Activated naive CD4-positive, alpha-beta T cell treated with anti-CD3 and anti-CD28 coated beads for 36 hours (primary cell): ENCODE measurements at regions not wholly inside any gene's neighbourhood (a gene's known extent, or its start where the extent isn't known, plus 50 kb on each side); places are given as distances from the start of the nearest gene placed in this dataset.
"Not testable (repeated sequence)": the region's sequence is repeated elsewhere in the genome, so short reads cannot be mapped to it uniquely, and the experiment has no call there.

Source experiments
- CTCF ChIA-PET: fragments of 350-600 bp; sonication (Branson Sonifier 250); formaldehyde crosslinking; loops from one replicate; lab custom pipeline; 2021; ENCODE audit warnings: antibody characterized with exemption; lab: Charles Lee
- DNase-seq: peaks from one replicate; pipeline ENCODE4 v3.0.0-alpha.2; 2020
- H3K27ac Mint-ChIP-seq: one replicate; pipeline ENCODE4 v1.8.0; 2021; ENCODE audit warnings: mild to moderate bottlenecking, mixed read lengths
- H3K27me3 Mint-ChIP-seq: one replicate; pipeline ENCODE4 v1.8.0; 2021; ENCODE audit warnings: low read depth, mixed read lengths
- H3K36me3 Mint-ChIP-seq: one replicate; pipeline ENCODE4 v1.8.0; 2021; ENCODE audit warnings: low read depth, mixed read lengths
- H3K4me1 Mint-ChIP-seq: one replicate; pipeline ENCODE4 v1.8.0; 2021; ENCODE audit warnings: low read depth, mixed read lengths
- H3K4me3 Mint-ChIP-seq: one replicate; pipeline ENCODE4 v1.8.0; 2021; ENCODE audit warnings: mild to moderate bottlenecking, moderate library complexity, mixed read lengths
- H3K9me3 Mint-ChIP-seq: one replicate; pipeline ENCODE4 v1.8.0; 2021; ENCODE audit warnings: mixed read lengths
- intact Hi-C: fragments of 100-400 bp; cut with micrococcal nuclease; formaldehyde crosslinking; loops from one replicate; pipeline ENCODE4 v1.15.1; 2023

- no peaks in the 10 kb centered on the region for H3K36me3 Mint-ChIP-seq
- intact Hi-C loops = no loop called here
- peaks cover 8% of the 10 kb centered on the region for H3K9me3 Mint-ChIP-seq
- no peak overlapping the region for H3K4me3 Mint-ChIP-seq
- DNase-seq = no peak
- H3K27me3 Mint-ChIP-seq = no peaks in the 10 kb centered on the region
- no peaks in the 10 kb centered on the region for H3K4me1 Mint-ChIP-seq
- no peak overlapping the region for H3K27ac Mint-ChIP-seq
- CTCF ChIA-PET = no interaction called here
These were observed 575.3 kb downstream of the TRIML1 start for GRCh38 chr4:188714501-188714900.

- no peak overlapping the region for H3K4me3 Mint-ChIP-seq
- H3K4me1 Mint-ChIP-seq = no peaks in the 10 kb centered on the region
- H3K27ac Mint-ChIP-seq = no peak overlapping the region
- DNase-seq = no peak
- CTCF ChIA-PET = no interaction called here
- no peaks in the 10 kb centered on the region for H3K27me3 Mint-ChIP-seq
- H3K36me3 Mint-ChIP-seq = no peaks in the 10 kb centered on the region
- H3K9me3 Mint-ChIP-seq = peaks cover 8% of the 10 kb centered on the region
- intact Hi-C loops = no loop called here
These were observed 575.7 kb downstream of the TRIML1 start for GRCh38 chr4:188714907-188715306.

GRCh38 chr4:188717661-188718060 is 578.4 kb downstream of the TRIML1 start:
- Mint-ChIP-seq H3K9me3 (peaks cover 17% of the 10 kb centered on the region), H3K27me3 (no peaks in the 10 kb centered on the region), H3K4me3 (no peak overlapping the region), H3K27ac (no peak overlapping the region), H3K36me3 (no peaks in the 10 kb centered on the region), H3K4me1 (no peaks in the 10 kb centered on the region)
- intact Hi-C loops = no loop called here
- DNase-seq = no peak
- CTCF ChIA-PET = no interaction called here

- no peaks in the 10 kb centered on the region for H3K27me3 Mint-ChIP-seq
- DNase-seq = no peak
- H3K9me3 Mint-ChIP-seq = peaks cover 15% of the 10 kb centered on the region
- H3K27ac Mint-ChIP-seq = no peak overlapping the region
- no peaks in the 10 kb centered on the region for H3K4me1 Mint-ChIP-seq
- CTCF ChIA-PET = no interaction called here
- no peak overlapping the region for H3K4me3 Mint-ChIP-seq
- no peaks in the 10 kb centered on the region for H3K36me3 Mint-ChIP-seq
- intact Hi-C loops = no loop called here
These were observed 580.6 kb downstream of the TRIML1 start for GRCh38 chr4:188719794-188720193.

GRCh38 chr4:188722911-188723310 is 583.7 kb downstream of the TRIML1 start:
- Mint-ChIP-seq H3K4me1 (no peaks in the 10 kb centered on the region), H3K36me3 (no peaks in the 10 kb centered on the region), H3K4me3 (no peak overlapping the region), H3K27me3 (no peaks in the 10 kb centered on the region), H3K27ac (no peak overlapping the region), H3K9me3 (peaks cover 10% of the 10 kb centered on the region)
- CTCF ChIA-PET = interaction anchor here (0.7 kb wide), 1 partner anchor 10 kb away, joined by 3 read pairs; no protein-coding TSS in a partner anchor
- DNase-seq = no peak
- intact Hi-C loops = no loop called here

GRCh38 chr4:188727746-188728145 is 588.5 kb downstream of the TRIML1 start:
- H3K4me3 Mint-ChIP-seq = no peak overlapping the region
- H3K9me3 Mint-ChIP-seq = no peaks in the 10 kb centered on the region
- no peaks in the 10 kb centered on the region for H3K4me1 Mint-ChIP-seq
- no peaks in the 10 kb centered on the region for H3K36me3 Mint-ChIP-seq
- no peaks in the 10 kb centered on the region for H3K27me3 Mint-ChIP-seq
- CTCF ChIA-PET = no interaction called here
- intact Hi-C loops = no loop called here
- DNase-seq = no peak
- H3K27ac Mint-ChIP-seq = no peak overlapping the region

- DNase-seq = no peak
- no peaks in the 10 kb centered on the region for H3K9me3 Mint-ChIP-seq
- H3K27ac Mint-ChIP-seq = no peak overlapping the region
- no peaks in the 10 kb centered on the region for H3K4me1 Mint-ChIP-seq
- no peaks in the 10 kb centered on the region for H3K27me3 Mint-ChIP-seq
- no peaks in the 10 kb centered on the region for H3K36me3 Mint-ChIP-seq
- no peak overlapping the region for H3K4me3 Mint-ChIP-seq
- CTCF ChIA-PET = no interaction called here
- intact Hi-C loops = no loop called here
These were observed 589.1 kb downstream of the TRIML1 start for GRCh38 chr4:188728359-188728758.

GRCh38 chr4:188732131-188732530 is 592.9 kb downstream of the TRIML1 start:
- no peaks in the 10 kb centered on the region for H3K27me3 Mint-ChIP-seq
- no peaks in the 10 kb centered on the region for H3K36me3 Mint-ChIP-seq
- H3K4me3 Mint-ChIP-seq = no peak overlapping the region
- H3K27ac Mint-ChIP-seq = no peak overlapping the region
- no peak for DNase-seq
- intact Hi-C loops = no loop called here
- no peaks in the 10 kb centered on the region for H3K9me3 Mint-ChIP-seq
- H3K4me1 Mint-ChIP-seq = no peaks in the 10 kb centered on the region
- CTCF ChIA-PET = no interaction called here

- Mint-ChIP-seq H3K4me1 (no peaks in the 10 kb centered on the region), H3K36me3 (no peaks in the 10 kb centered on the region), H3K27me3 (no peaks in the 10 kb centered on the region), H3K9me3 (peaks cover 3% of the 10 kb centered on the region), H3K27ac (no peak overlapping the region), H3K4me3 (no peak overlapping the region)
- CTCF ChIA-PET = interaction anchor here (1.0 kb wide), 1 partner anchor 1177 kb away, joined by 3 read pairs; no protein-coding TSS in a partner anchor
- intact Hi-C loops = no loop called here
- DNase-seq = no peak
These were observed 595.8 kb downstream of the TRIML1 start for GRCh38 chr4:188735082-188735481.

- CTCF ChIA-PET = no interaction called here
- H3K27me3 Mint-ChIP-seq = no peaks in the 10 kb centered on the region
- no peak overlapping the region for H3K4me3 Mint-ChIP-seq
- intact Hi-C loops = no loop called here
- no peak for DNase-seq
- H3K4me1 Mint-ChIP-seq = no peaks in the 10 kb centered on the region
- no peak overlapping the region for H3K27ac Mint-ChIP-seq
- no peaks in the 10 kb centered on the region for H3K36me3 Mint-ChIP-seq
- H3K9me3 Mint-ChIP-seq = peaks cover 3% of the 10 kb centered on the region
These were observed 598.2 kb downstream of the TRIML1 start for GRCh38 chr4:188737251-188738002.

GRCh38 chr4:188738290-188738689 is 599.0 kb downstream of the TRIML1 start:
- CTCF ChIA-PET, H3K4me1 Mint-ChIP-seq, H3K4me3 Mint-ChIP-seq, H3K27ac Mint-ChIP-seq, H3K9me3 Mint-ChIP-seq, H3K27me3 Mint-ChIP-seq, H3K36me3 Mint-ChIP-seq, intact Hi-C loops: not testable (repeated sequence)
- DNase-seq = peak; percentile 4

GRCh38 chr4:188740172-188740571 is 600.9 kb downstream of the TRIML1 start:
- intact Hi-C loops, DNase-seq, H3K36me3 Mint-ChIP-seq, CTCF ChIA-PET, H3K27me3 Mint-ChIP-seq, H3K9me3 Mint-ChIP-seq, H3K4me1 Mint-ChIP-seq, H3K4me3 Mint-ChIP-seq, H3K27ac Mint-ChIP-seq: not testable (repeated sequence)

- DNase-seq, CTCF ChIA-PET, H3K27ac Mint-ChIP-seq, H3K27me3 Mint-ChIP-seq, H3K9me3 Mint-ChIP-seq, H3K4me1 Mint-ChIP-seq, intact Hi-C loops, H3K36me3 Mint-ChIP-seq, H3K4me3 Mint-ChIP-seq: not testable (repeated sequence)
These were observed 601.5 kb downstream of the TRIML1 start for GRCh38 chr4:188740791-188741190.
